ENCODE measurements at regions not wholly inside any gene's neighbourhood (a gene's known extent, or its start where the extent isn't known, plus 50 kb on each side); places are given as distances from the start of the nearest gene placed in this dataset.
"Not testable (repeated sequence)": the region's sequence is repeated elsewhere in the genome, so short reads cannot be mapped to it uniquely, and the experiment has no call there.

DNA sequence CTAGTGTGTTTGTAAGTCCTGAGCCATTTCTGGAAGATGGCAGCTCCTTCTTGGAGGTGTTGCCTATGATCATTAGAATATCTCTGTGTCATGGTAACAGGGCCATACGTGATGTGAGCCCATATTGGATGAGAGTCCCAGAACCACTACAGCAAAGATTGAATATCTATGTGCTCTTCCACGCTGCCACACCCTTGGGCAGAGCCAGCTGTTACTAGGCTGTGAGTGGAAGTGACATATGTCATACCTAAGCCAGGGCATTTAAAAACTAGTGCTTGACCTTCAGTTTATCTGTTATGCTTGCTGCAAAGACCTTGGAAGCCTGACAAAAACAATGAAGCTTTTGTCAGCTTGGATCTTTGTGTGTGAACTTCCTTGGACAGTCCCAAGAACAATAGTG is 495.1 kb upstream of the CCDC196 start:
- intact Hi-C loops (cut with DNase I; ENCODE audit: low total_unique reads), result no loop called here
- TF ChIP-seq, protein P1, sequence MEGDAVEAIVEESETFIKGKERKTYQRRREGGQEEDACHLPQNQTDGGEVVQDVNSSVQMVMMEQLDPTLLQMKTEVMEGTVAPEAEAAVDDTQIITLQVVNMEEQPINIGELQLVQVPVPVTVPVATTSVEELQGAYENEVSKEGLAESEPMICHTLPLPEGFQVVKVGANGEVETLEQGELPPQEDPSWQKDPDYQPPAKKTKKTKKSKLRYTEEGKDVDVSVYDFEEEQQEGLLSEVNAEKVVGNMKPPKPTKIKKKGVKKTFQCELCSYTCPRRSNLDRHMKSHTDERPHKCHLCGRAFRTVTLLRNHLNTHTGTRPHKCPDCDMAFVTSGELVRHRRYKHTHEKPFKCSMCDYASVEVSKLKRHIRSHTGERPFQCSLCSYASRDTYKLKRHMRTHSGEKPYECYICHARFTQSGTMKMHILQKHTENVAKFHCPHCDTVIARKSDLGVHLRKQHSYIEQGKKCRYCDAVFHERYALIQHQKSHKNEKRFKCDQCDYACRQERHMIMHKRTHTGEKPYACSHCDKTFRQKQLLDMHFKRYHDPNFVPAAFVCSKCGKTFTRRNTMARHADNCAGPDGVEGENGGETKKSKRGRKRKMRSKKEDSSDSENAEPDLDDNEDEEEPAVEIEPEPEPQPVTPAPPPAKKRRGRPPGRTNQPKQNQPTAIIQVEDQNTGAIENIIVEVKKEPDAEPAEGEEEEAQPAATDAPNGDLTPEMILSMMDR (IDR thresholded peaks at IDR 0.05), result no peak
- no peak for TF ChIP-seq POLR2A (IDR thresholded peaks at IDR 0.05)
- WGBS, 2 donors, result 69% methylated on average over 2 of the region's 2 CpGs
- no peaks in the 10 kb centered on the region for H3K27me3 ChIP-seq
- H3K9me3 ChIP-seq, result no peaks in the 10 kb centered on the region
- DNase-seq, result no peak
- H3K4me3 ChIP-seq, result no peak overlapping the region
- no peaks in the 10 kb centered on the region for H3K36me3 ChIP-seq (ENCODE audit: low read depth, missing control alignments)
- H3K27ac ChIP-seq, result no peak overlapping the region
- H3K4me1 ChIP-seq, result no peaks in the 10 kb centered on the region

DNA sequence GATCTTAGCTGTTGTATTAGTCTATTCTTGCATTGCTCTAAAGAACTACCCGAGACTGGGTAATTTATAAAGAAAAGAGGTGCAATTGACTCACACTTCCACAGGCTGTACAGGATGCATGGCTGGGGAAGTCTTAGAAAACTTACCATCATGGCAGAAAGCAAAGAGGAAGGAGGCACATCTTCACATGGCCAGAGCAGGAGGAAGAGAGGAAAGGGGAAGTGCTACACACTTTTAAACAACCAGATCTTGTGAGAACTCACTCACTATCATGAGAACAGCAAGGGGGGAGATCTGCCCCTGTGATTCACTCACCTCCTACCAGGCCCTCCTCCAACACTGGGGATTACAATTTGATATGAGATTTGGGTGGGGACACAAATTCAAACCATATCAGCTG is 494.2 kb upstream of the CCDC196 start:
- WGBS, 2 donors, result 89% methylated on average over 1 of the region's 1 CpG
- H3K9me3 ChIP-seq; H3K27me3 ChIP-seq; DNase-seq; intact Hi-C loops (cut with DNase I; ENCODE audit: low total_unique reads); H3K4me1 ChIP-seq; H3K4me3 ChIP-seq; H3K27ac ChIP-seq; H3K36me3 ChIP-seq (ENCODE audit: low read depth, missing control alignments): not testable (repeated sequence)

DNA sequence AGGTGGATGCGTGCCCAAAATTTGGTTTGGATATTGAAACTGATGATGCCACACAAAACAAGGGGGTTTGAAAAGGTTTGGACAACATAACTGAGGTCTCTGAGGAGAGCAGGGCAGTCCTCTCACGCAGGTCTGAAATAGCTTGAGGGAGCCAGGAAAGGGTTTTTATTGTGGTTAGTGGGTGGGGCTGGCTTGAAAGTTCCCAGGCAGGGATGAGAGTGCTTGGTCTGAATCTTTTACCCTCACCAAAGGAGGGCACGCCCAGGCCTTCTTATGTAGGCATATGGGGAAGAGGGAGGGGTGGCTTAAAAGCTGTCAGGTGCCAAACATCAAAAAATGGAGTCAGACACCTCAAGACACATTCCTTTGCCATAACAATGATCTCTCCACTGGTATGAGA is 493.1 kb upstream of the CCDC196 start:
- intact Hi-C loops (cut with DNase I; ENCODE audit: low total_unique reads), result no loop called here
- 81 to 86% methylated on average over 3 of the region's 3 CpGs for WGBS, 2 donors
- DNase-seq, result no peak
- Histone ChIP-seq H3K36me3 (ENCODE audit: low read depth, missing control alignments) (no peaks in the 10 kb centered on the region), H3K4me3 (no peak overlapping the region), H3K9me3 (no peaks in the 10 kb centered on the region), H3K27me3 (no peaks in the 10 kb centered on the region), H3K4me1 (no peaks in the 10 kb centered on the region), H3K27ac (no peak overlapping the region)
- TF ChIP-seq, protein P1 (IDR thresholded peaks at IDR 0.05), result no peak
- TF ChIP-seq POLR2A (IDR thresholded peaks at IDR 0.05), result no peak

DNA sequence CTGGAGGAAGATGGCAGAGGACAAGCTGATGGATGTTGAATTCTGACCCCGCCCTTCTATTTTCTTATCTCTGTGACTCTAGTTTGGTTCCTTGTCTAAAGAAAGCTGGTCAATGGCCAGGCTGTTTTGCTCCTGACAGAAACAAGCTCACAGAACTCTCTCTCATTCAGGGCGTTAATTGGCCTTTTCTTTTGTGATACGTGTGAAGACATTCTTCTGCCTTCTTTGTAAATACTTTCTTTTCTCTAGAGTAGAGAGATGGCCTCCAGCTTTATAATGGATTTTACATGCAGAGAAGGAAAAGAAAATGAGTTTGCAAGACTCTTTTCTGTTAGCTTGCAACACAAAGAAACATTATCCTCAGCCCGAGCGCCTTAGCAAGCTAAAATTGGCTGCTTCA is 492.2 kb upstream of the CCDC196 start:
- Histone ChIP-seq H3K27ac (no peak overlapping the region), H3K4me1 (no peaks in the 10 kb centered on the region), H3K36me3 (ENCODE audit: low read depth, missing control alignments) (no peaks in the 10 kb centered on the region), H3K4me3 (no peak overlapping the region), H3K9me3 (no peaks in the 10 kb centered on the region), H3K27me3 (no peaks in the 10 kb centered on the region)
- TF ChIP-seq, protein P1 (IDR thresholded peaks at IDR 0.05), result no peak
- no peak for TF ChIP-seq POLR2A (IDR thresholded peaks at IDR 0.05)
- intact Hi-C loops (cut with DNase I; ENCODE audit: low total_unique reads), result no loop called here
- no peak for DNase-seq
- WGBS, 2 donors, result 76 to 80% methylated on average over 5 of the region's 5 CpGs

DNA sequence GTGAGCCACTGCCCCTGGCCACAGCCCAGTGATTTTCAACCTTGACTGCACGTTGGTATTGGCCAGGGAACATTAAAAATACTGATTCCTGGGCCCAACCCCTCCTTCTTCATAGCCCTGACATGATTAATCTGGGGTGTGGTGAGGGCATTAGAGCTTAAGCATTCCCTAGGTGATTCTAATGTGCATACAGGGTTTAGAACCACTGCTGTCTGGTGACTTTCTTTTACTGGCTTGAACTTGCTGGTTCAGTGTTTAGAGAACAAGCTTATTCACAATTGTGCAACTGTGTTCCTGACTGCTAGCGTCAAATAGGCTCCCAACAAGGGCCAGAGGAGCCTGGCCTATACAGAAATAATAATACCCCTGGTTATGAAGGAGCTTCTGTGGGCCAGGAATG is 488.8 kb upstream of the CCDC196 start:
- Histone ChIP-seq H3K27me3 (no peaks in the 10 kb centered on the region), H3K4me1 (no peaks in the 10 kb centered on the region), H3K9me3 (no peaks in the 10 kb centered on the region), H3K4me3 (no peak overlapping the region), H3K27ac (no peak overlapping the region), H3K36me3 (ENCODE audit: low read depth, missing control alignments) (no peaks in the 10 kb centered on the region)
- intact Hi-C loops (cut with DNase I; ENCODE audit: low total_unique reads), result no loop called here
- no peak for DNase-seq
- TF ChIP-seq, protein P1 (IDR thresholded peaks at IDR 0.05), result no peak
- no peak for TF ChIP-seq POLR2A (IDR thresholded peaks at IDR 0.05)
- 73 to 86% methylated on average over 2 of the region's 2 CpGs for WGBS, 2 donors
